Ovary (tissue), 3 donors: ENCODE measurements at regions not wholly inside any gene's neighbourhood (a gene's known extent, or its start where the extent isn't known, plus 50 kb on each side); places are given as distances from the start of the nearest gene placed in this dataset.

Source experiments
- CTCF ChIP-seq, 3 donors: fragments of 450-650 bp in 2 of 3; fragments of 200-600 bp in 1 of 3; IDR thresholded peaks; one replicate each; pipeline versions ENCODE4 v1.5.1 to v1.8.0; 2016 to 2022; ENCODE audit warnings: antibody characterized with exemption in 3 of 3, mild to moderate bottlenecking in 1 of 3
- EP300 ChIP-seq: sonication (generic); formaldehyde crosslinking; IDR thresholded peaks from one replicate; pipeline ENCODE4 v1.6.1; 2017; ENCODE audit warnings: antibody characterized with exemption
- POLR2A ChIP-seq: fragments of 450-650 bp; IDR thresholded peaks from one replicate; pipeline ENCODE4 v1.6.1; 2017; ENCODE audit warnings: antibody characterized with exemption, mild to moderate bottlenecking, moderate library complexity
- donor health status: DM: no; HTN: no; CAD: no.

DNA sequence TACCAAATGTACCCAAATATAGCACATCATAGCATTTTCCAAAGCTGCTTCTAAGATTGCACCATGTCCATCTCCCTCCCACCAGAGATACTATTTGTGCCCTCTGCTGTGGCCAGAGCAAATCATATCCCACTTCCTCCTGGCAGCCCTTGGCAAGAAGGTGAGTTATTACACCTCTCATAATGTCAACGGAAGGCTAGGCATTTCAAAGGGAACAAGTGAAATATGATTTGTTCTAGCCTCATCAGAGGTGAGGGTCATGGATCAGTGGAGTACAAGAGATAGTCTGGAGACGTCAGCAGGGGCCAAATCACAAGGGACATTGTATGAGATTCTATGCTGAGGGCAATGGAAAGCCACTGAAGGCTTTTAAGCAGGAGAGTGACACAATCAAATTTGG, 90.2 kb upstream of the BCAR3 start:
- TF ChIP-seq CTCF (IDR thresholded peaks at IDR 0.05): no peak
- TF ChIP-seq POLR2A: no peak
- TF ChIP-seq EP300: no peak
